ENCODE measurements at regions not wholly inside any gene's neighbourhood (a gene's known extent, or its start where the extent isn't known, plus 50 kb on each side); places are given as distances from the start of the nearest gene placed in this dataset.

DNA sequence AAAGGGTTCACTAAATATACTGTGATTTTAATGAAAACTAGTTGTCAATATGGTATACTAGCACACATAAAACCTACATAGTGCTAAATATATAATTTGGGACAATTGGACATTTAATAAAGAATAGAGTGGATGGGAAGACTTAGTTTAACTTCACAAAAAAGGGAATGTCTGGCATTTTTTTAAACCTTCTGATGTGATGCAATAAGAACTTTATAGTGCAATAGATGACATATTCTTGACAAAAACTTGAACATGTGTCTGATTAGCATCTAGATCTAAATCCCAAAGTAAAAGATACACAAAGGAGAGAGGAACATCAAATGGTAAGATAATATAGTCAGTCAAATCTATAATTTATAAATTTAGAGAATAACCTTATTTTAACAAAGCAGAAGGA, 488.3 kb upstream of the SYT1 start:
- TF ChIP-seq, protein P1, sequence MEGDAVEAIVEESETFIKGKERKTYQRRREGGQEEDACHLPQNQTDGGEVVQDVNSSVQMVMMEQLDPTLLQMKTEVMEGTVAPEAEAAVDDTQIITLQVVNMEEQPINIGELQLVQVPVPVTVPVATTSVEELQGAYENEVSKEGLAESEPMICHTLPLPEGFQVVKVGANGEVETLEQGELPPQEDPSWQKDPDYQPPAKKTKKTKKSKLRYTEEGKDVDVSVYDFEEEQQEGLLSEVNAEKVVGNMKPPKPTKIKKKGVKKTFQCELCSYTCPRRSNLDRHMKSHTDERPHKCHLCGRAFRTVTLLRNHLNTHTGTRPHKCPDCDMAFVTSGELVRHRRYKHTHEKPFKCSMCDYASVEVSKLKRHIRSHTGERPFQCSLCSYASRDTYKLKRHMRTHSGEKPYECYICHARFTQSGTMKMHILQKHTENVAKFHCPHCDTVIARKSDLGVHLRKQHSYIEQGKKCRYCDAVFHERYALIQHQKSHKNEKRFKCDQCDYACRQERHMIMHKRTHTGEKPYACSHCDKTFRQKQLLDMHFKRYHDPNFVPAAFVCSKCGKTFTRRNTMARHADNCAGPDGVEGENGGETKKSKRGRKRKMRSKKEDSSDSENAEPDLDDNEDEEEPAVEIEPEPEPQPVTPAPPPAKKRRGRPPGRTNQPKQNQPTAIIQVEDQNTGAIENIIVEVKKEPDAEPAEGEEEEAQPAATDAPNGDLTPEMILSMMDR (IDR thresholded peaks at IDR 0.05) = no peak
- TF ChIP-seq POLR2A (IDR thresholded peaks at IDR 0.05) (no peak), EP300 (IDR thresholded peaks at IDR 0.05) (no peak)
